ENCODE measurements at regions not wholly inside any gene's neighbourhood (a gene's known extent, or its start where the extent isn't known, plus 50 kb on each side); places are given as distances from the start of the nearest gene placed in this dataset.

GRCh38 chr11:29452146-29452545, 564.7 kb downstream of the KCNA4 start:
- no peak overlapping the region for H3K27ac ChIP-seq (ENCODE audit: low read depth in 1 of 2, low read length in 2 of 2)
- no peak for ATAC-seq (ENCODE audit: poor library complexity)
- intact Hi-C loops (cut with DNase I, micrococcal nuclease): no loop called here
- H3K9me3 ChIP-seq (ENCODE audit: control insufficient read depth in 1 of 2, insufficient read depth in 1 of 2, low read length in 2 of 2): no peaks in the 10 kb centered on the region
- ChIA-PET POLR2A (no interaction called here), CTCF (no interaction called here)
- no peak for TF ChIP-seq CTCF (IDR thresholded peaks at IDR 0.05)
- no peaks in the 10 kb centered on the region for H3K27me3 Mint-ChIP-seq
- H3K4me3 Mint-ChIP-seq: no peak overlapping the region
- H3K4me3 ChIP-seq (ENCODE audit: low read length): no peak overlapping the region
- DNase-seq: no peak
- peaks cover 4% of the 10 kb centered on the region for H3K9me3 Mint-ChIP-seq
- H3K36me3 ChIP-seq (ENCODE audit: insufficient read depth, low read length): no peaks in the 10 kb centered on the region
- H3K4me1 Mint-ChIP-seq (ENCODE audit: low read depth): no peaks in the 10 kb centered on the region
- H3K27me3 ChIP-seq (ENCODE audit: control insufficient read depth in 1 of 2, insufficient read depth in 2 of 2, low read length in 2 of 2): no peaks in the 10 kb centered on the region
- no peaks in the 10 kb centered on the region for H3K36me3 Mint-ChIP-seq (ENCODE audit: low read depth)
- H3K4me1 ChIP-seq (ENCODE audit: insufficient read depth, low read length): no peaks in the 10 kb centered on the region
- H3K27ac Mint-ChIP-seq: no peak overlapping the region

- no peak for DNase-seq
- no peaks in the 10 kb centered on the region for H3K27me3 Mint-ChIP-seq
- no peak overlapping the region for H3K27ac Mint-ChIP-seq
- no peaks in the 10 kb centered on the region for H3K36me3 Mint-ChIP-seq (ENCODE audit: low read depth)
- peaks cover 0 to 7% of the 10 kb centered on the region in 2 experiments for H3K9me3 ChIP-seq (ENCODE audit: control insufficient read depth in 1 of 2, insufficient read depth in 1 of 2, low read length in 2 of 2)
- H3K4me1 Mint-ChIP-seq (ENCODE audit: low read depth): no peaks in the 10 kb centered on the region
- peaks cover 4% of the 10 kb centered on the region for H3K9me3 Mint-ChIP-seq
- no peak for TF ChIP-seq CTCF (IDR thresholded peaks at IDR 0.05)
- H3K36me3 ChIP-seq (ENCODE audit: insufficient read depth, low read length): no peaks in the 10 kb centered on the region
- no peak overlapping the region for H3K27ac ChIP-seq (ENCODE audit: low read depth in 1 of 2, low read length in 2 of 2)
- intact Hi-C loops (cut with DNase I, micrococcal nuclease): no loop called here
- ChIA-PET CTCF (no interaction called here), POLR2A (no interaction called here)
- no peak overlapping the region for H3K4me3 ChIP-seq (ENCODE audit: low read length)
- H3K4me3 Mint-ChIP-seq: no peak overlapping the region
- no peaks in the 10 kb centered on the region for H3K4me1 ChIP-seq (ENCODE audit: insufficient read depth, low read length)
- no peaks in the 10 kb centered on the region for H3K27me3 ChIP-seq (ENCODE audit: control insufficient read depth in 1 of 2, insufficient read depth in 2 of 2, low read length in 2 of 2)
- ATAC-seq (ENCODE audit: poor library complexity): no peak
Measured at GRCh38 chr11:29449281-29450074, 567.4 kb downstream of the KCNA4 start.

GRCh38 chr11:29448246-29448877, 568.5 kb downstream of the KCNA4 start:
- H3K36me3 ChIP-seq (ENCODE audit: insufficient read depth, low read length): no peaks in the 10 kb centered on the region
- no peaks in the 10 kb centered on the region for H3K27me3 Mint-ChIP-seq
- no peak overlapping the region for H3K27ac ChIP-seq (ENCODE audit: low read depth in 1 of 2, low read length in 2 of 2)
- no peaks in the 10 kb centered on the region for H3K36me3 Mint-ChIP-seq (ENCODE audit: low read depth)
- H3K4me1 ChIP-seq (ENCODE audit: insufficient read depth, low read length): no peaks in the 10 kb centered on the region
- no peak for TF ChIP-seq CTCF (IDR thresholded peaks at IDR 0.05)
- H3K27me3 ChIP-seq (ENCODE audit: control insufficient read depth in 1 of 2, insufficient read depth in 2 of 2, low read length in 2 of 2): no peaks in the 10 kb centered on the region
- DNase-seq (no peak), ATAC-seq (ENCODE audit: poor library complexity) (no peak)
- H3K4me3 Mint-ChIP-seq: no peak overlapping the region
- peaks cover 0 to 7% of the 10 kb centered on the region in 2 experiments for H3K9me3 ChIP-seq (ENCODE audit: control insufficient read depth in 1 of 2, insufficient read depth in 1 of 2, low read length in 2 of 2)
- ChIA-PET POLR2A (no interaction called here), CTCF (no interaction called here)
- H3K27ac Mint-ChIP-seq: no peak overlapping the region
- no peak overlapping the region for H3K4me3 ChIP-seq (ENCODE audit: low read length)
- no peaks in the 10 kb centered on the region for H3K4me1 Mint-ChIP-seq (ENCODE audit: low read depth)
- intact Hi-C loops (cut with DNase I, micrococcal nuclease): no loop called here
- peaks cover 4% of the 10 kb centered on the region for H3K9me3 Mint-ChIP-seq

Data from CD4-positive, alpha-beta T cell (primary cell).